ENCODE measurements at regions not wholly inside any gene's neighbourhood (a gene's known extent, or its start where the extent isn't known, plus 50 kb on each side); places are given as distances from the start of the nearest gene placed in this dataset.

DNA sequence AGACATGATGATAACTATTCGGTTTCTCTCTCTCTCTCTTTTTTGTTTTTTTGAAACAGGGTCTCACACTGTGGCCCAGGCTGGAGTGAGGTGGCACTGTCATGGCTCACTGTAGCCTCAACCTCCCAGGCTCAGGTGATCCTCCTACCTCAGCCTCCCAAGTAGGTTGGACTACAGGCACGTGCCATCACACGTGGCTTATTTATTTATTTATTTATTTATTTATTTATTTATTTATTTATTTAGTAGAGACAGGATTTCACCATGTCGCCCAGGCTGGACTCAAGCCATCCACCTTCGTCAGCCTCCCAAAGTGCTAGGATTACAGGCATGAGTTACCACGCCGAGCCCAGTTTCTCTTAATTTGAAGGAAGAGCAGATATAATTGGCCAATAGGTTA is 427.9 kb upstream of the JAG1 start:
- DNase-seq, result no peak

DNA sequence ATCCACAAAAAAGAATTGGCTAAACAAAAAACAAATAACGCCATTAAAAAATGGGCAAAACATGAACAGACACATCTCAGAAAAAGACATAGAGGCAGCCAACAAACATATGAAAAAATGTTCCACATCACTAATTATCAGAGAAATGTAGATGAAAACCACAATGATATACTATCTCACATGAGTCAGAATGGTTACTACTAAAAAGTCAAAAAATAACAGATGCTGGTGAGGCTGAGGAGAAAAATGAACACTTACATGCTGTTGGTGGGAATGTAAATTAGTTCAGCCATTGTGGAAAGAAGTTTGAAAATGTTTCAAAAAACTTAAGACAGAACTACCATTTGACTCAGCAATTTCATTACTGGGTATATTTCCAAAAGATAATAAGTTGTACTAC is 430.1 kb upstream of the JAG1 start:
- DNase-seq, result no peak

DNA sequence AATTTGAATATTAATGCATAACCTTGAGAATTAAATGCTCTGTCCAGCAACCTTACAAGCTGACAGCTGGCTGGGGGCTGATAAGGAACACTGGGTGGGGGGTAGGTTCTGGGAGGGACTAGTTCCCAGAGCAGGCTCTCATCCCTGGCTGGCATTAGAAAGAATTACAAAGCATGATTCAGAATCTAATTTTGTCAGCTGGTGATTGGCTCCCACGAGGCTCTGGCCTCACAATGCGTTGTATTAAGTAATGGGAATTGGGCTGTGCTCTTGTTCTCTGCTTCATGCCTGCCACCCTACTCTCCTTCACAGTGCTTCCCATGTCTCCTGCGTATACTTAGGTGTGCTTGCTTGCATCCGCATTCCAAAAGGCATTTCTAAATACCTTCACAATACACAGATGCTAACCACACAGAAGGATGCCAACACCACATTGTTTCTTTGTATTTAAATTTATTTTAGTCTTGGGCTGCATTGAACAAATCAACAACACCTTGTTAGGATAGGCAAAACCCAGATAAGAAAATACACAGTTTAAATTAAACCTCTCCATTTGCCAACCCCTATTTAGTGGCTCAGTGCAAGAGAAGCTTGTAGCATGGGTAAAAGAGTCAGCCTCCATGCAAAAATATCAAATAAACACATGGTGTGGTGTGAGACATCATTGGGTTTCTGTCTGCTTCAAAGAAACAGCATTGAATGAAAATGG is 434.5 kb upstream of the JAG1 start:
- no peak for DNase-seq

DNA sequence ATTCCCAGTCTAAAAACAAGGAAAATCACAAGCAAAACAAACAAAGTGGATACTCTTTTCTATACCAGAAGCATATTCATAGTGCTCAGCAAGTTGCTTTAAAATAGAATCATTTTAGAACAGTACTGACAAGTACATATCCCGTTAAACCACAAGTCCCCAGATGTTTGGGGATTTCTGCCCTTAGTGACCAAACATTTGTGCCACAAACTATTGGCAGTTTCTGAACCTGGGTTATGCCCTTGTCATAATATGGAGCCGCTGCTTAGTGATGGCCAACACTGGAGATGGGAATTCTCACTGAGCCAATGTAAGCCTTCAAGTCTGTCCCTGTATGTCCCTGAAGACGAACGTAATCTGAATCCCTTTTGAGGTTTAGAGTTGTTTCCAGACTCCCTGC is 436.7 kb upstream of the JAG1 start:
- no peak for DNase-seq

DNA sequence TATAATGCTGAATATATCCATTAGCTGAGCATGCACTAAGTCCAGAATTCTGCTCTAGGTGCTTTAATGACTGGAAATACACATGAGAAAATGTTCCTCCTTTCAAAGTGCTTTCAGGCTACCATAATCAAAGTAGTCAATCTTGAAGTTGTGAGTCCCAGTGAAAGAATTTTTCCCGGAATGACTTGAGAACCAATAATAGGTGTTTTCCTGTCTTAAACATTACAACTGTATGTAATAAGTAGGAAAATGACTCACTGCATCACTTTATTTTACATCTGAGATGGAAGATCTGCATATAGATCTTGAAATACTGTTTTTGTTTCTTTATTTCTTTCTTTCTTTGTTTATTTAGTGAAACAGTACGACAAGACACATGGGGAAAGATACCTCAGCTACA is 437.4 kb upstream of the JAG1 start:
- no peak for DNase-seq

DNA sequence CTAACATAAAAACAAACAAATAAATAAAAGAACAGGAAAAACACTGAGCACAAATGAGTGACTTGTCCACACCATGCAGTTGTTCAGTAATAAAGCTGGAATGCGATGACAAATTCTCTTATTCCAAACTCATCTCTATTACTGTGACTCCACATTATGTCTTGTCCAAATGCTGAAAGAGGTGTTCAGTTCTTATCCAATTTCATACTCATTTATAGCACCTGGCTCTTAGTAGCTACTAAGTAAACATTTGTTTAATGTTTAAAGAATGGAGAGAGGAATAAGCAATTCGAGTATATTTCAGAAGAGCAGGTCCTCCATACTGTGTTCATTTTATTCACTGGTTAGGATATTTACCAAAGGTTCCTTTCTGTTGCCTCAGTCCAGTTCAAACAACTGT is 439.0 kb upstream of the JAG1 start:
- no peak for DNase-seq

DNA sequence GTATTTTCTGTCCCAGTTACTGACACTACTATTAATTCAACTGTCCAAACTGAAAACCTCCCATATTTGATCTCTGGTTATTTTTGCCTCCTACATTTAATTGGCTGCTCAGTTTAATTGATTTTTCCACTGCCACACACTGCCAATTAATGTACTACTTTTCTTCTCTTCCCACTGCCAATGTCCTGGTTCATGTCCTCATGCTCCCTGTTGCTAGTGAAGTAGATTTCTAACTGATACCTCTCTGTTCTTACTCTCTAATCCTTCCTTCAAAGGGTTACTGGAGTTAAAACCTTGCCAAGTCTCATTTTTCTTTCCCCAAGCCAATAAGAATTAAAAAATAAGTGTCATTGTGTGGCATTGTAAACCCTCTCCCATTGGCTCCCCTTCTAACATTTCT is 440.6 kb upstream of the JAG1 start:
- no peak for DNase-seq

DNA sequence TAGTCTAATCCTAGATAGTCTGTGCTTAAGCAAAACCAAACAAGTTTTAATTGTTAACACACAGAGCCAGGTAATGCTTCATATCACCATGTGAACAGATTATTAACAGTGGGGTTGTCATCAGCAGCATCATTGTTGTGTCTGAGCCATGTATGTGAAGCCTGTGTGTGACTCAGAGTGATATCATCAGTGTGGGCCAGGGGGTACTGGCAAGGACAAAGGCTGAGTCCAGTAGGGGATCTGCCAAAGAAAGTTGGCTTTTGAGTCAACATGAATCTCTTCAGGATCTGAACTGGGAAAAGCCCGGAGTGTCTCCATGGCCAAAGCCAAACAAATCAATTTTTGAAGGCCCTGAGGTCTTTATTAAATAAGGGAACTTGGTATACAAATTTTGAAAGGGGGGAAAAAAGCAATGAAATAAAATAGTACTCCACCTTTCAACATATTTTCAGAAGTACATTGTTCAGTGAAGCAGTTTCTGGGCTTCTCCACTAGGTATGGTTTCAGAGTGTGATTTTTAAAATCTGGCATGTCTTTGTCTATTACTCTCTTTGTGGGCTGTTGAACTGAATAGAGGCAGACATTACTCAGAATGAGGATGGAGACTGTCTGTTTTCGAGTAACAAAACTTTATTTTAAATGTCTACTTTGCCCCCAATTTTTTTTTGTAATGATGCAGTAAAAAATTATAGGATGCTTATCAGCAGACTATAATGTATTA is 444.2 kb upstream of the JAG1 start:
- peak; percentile 90 for DNase-seq

DNA sequence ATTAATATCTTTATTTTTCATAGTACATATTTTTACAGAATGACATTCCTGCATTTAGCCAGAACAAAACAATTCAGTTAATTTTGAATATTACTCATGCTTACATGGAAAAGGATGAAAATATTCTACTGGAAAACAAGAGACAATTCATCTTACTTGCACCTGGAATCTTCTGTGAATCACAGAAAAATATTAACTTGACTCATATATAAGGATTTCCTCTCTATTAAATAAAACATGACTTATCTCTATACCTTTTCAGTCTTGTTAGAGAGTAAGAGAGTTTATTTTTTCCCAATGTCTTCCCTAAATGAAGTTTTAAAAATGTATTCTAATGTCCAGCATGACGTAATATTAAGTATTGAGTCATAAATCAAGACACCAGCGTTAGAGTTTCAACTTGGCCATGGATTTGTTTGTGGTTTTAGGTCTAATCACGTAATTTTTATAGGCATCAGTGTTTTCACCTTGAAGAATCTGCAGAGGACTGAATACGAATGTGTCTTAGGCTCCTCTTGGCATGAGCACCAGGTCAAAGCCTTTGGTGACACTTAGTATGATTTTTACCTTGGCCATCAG is 445.1 kb upstream of the JAG1 start:
- no peak for DNase-seq

DNA sequence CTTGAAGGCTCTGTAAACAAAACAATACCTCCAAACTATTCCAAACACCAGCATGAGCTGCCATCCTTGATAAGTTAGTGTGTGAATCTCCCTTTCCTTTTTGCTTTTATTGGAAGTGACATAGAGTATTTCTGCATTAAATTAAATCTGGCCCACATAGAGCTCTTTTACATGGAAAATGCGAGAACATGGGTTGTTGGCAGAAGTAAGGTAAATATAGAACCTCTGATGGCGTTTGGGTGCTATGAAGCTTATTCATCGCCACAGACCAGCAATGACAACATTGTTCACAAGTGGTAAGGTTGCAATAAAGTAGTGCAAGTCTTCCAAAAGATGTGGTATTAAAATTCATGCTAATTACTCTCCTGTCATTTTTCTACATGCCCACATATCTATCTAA is 445.8 kb upstream of the JAG1 start:
- DNase-seq, result no peak

DNA sequence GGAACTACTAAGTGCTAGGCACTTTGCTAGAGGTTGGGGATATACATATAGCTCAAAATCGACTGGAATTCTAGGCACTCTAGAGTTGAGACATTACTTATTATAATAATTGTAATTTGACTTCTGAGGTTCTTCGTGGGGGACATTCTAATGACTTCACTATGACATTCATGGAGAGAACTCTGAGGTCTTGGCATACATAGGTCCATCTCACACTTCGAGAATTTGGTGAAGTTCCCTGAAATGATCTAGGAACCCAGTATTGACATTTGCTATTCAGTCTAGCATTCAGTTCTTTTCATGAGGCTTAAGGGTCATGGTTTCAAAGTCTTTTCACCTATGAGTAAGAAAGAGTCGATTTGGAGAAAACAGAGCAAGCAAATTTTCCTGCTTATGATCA is 446.6 kb upstream of the JAG1 start:
- DNase-seq, result no peak

DNA sequence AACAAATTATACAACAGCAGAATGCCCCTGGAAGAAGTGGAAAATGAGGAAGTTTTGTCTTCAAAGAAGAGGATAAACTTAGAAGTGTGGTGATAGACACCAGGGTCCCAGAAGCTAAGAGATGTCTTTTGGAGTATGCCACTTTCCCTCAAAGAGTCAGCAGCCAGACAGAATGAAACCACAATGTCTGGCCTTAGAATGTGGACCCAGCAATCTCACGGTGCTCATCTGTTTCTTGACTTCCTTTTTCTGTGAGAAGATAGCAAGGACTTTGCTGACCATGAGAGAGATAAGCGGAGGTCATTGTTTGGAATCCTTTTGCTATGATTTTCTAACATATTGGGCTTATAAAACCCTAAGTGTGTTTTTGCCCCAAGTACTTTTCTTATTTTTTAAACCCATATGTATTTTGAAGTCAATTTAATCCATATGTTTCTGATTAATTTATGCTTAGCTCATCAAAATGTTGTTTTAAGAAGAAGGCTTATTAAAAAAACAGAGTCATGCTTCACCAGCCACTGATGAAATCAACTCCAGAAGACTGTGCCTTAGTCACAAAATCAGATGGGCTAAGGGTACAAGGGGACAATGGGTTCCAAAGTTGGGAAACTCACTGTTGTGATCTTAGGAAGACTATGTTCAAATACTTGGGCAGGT is 451.2 kb upstream of the JAG1 start:
- DNase-seq, result no peak

DNA sequence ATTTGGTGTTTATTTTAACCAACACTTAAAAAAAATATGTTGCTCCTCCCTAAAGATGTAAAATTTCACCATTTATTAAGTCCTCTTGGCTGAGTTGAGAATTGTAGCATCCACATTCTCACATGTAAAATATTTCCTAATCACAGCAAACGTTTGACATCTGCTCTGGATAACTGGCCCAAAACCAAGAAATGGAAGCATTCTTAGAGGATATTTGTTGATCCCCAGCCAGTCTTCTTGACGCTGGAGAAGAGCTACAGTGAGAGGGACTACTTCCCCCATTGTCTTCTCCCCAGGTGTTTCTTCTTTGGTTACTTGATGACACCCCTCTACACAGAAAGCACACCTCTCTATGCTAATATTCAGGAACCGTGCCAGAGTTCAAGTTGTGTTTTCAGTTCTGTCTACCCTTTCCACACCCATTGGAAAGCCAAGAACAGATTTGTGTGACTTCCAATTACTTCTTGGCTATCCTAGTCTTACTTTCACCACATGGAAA is 454.5 kb upstream of the JAG1 start:
- no peak for DNase-seq

DNA sequence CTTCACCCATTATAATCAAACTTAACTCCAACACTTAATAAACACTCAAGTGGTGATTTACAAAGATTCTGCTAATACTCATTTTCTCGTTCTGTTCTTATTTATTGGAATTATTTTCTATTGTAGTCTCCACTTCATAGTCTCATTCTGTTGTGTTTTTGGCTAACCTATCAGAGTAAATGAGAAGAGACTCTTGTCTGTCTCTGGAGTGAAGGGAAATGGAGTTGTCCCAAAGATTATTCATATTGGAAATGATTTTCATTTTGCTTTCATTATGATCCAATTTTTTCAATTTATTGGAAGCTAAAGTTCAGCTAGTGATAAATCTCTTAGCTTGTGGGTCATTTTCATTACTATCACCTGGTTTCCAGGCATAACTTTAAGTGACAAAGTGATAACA is 454.9 kb upstream of the JAG1 start:
- no peak for DNase-seq

DNA sequence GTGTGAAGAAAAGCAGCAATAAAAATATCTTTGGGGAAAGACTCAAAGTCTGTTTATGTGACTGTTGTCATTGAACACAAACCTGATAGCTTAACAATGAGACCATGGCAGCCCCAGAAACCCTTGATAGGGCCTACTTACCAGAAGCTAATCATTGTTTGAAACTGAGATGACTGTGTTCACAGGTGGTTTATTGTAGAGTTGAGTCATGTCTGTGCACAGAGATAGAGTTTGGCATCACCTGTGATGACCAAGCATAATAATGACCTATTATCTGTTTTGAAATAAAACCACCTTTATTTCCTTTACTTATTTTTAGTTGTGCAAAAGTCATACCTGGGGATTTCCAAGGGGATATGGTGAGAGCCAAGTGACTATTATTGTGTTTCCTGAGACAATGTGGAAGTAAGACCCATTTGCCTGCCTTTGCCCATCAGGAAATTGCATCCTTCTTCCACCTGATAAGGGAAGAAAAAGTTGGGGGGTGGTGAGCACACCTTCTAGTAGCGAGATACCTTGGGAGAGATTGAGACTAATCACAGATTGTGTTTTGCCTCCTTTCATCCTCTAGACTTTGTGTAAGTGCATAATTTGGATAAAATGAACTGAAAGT is 456.9 kb upstream of the JAG1 start:
- DNase-seq, result peak; percentile 27

DNA sequence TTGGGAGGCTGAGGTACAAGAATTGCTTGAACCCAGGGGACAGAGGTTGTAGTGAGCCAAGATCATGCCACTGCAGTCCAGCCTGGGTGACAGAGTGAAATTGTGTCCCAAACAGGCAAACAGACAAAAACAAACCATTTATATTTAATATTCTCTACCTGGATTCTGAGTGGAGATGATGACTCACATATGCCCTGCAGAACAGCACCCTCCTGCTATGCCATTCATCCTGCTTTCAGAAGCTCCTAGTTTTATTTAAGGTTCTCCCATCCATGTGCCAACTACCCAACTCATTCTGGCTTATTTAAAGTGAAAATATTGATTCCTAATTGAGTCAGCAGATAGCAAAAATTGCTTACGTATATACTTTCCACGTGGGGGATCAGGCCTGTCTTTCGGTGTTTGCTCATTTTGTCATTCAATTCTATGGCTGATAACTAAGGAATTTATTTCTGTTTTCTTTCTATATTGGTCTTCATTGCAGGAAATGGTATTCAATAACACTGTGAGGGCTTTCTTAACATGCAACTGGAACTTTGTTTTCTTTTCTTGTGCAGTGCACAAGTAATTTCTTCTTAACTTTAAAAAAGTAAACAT is 459.1 kb upstream of the JAG1 start:
- no peak for DNase-seq

DNA sequence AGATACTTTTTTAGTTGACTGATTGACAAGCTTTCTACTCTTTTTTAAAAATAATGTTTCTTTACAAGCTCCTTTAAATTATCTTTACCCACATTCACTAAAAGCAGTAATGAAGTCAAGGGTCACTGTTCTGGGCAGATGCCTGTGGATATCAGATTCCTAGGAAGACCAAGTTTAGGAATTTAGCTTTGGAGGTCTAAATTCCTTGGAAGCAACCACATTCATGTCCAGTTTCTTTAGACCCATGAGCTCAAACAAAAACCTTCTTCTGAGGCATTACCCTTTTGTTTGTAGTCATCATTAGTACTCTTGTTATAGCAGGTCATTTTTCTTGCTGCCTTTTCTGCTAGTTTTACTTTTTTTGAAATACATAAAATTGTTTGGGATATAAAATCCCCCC is 462.9 kb upstream of the JAG1 start:
- peak; percentile 51 for DNase-seq

DNA sequence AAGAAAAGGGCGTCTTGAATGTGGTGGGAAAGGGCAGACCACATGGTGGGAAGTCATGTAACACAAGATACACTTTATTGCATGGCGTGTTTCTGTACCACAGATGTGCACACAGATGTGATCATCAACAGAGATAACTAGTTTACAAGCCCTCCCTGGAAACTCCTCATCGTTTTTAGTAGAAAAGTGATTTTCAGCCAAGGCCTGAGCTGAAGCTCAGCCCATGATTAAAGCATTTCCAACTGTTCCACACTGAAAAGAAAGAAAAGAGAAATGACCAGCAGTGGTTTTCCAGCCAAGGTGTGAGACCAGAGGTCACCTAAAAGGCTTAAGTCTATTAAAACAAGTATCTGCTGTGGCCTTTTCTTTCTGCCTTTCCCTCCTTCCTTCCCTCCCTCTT is 463.9 kb upstream of the JAG1 start:
- no peak for DNase-seq

DNA sequence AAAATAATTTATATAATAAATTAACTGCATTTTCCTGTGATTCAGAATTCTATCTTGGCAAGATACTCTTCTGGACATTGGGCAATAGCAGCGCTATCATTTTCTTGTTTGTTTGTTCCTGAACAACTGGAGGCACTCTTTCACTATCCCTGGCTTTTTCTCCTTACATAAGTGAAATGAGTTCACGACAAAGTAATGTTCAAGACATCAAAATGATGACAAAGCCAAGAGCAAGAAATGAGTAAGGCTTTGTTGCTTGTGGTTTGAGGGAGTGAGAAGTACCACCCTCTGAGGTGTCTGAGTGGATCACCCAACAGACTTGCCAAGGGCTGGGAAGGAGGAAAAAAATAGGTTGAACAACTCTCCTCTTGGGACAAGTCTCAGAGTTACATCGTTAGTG is 466.6 kb upstream of the JAG1 start:
- peak; percentile 87 for DNase-seq

DNA sequence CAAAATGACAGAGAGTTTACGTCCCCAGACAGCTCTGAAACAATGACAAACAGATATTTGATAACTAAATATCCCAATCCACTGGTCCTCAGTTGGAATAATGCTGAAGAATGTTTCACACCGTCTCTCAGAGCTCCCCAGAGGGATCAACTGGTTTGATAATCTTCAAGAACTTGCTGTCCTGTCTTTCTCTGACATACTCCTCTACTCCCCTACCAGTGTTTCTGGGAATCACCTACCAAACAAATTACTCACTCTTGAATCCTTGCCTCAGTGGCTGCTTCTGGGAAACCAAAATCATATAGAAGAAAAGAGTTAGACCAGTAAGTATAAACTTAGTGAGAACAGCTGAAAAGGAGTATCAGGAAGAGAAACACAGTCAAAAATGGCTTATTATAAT is 469.7 kb upstream of the JAG1 start:
- DNase-seq, result no peak

DNA sequence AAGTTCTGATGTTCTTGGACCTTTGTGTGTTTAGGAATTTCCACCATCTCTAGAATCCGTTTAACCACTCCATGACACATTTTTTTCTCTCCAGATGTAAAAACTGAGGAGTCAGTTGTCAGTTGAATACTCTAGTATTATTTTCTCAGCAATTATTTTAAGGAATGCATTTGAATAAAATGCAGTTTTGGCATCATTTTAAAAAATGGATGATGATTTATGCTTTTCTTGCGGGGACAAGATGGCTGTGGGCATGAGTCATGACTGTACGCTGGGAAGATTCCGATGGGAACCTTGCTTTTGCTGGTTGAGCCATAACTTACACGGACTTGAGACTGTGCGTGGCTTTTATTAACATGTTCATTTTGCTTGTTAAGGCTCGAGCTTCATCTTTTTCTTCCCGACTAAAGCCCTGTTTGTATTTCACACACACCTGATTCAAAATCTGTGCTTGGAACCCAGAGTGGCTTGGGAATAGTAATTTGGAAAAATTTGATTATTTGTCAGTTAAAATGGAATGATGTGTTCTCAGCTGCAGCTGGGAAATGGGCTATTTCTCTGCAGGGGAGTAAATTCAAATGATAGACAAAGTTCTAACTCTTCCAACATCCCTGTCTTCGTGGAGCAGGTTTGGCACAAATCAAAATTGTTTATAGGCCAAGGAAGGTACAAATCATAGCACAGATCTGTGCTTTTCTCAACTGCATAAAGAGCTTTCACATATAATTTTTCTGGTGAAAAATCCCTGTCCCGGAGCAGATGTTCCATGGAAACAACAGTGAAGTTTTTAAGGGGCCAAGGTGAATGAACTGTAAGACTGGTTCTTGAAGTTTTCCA is 470.5 kb upstream of the JAG1 start:
- DNase-seq, result no peak

DNA sequence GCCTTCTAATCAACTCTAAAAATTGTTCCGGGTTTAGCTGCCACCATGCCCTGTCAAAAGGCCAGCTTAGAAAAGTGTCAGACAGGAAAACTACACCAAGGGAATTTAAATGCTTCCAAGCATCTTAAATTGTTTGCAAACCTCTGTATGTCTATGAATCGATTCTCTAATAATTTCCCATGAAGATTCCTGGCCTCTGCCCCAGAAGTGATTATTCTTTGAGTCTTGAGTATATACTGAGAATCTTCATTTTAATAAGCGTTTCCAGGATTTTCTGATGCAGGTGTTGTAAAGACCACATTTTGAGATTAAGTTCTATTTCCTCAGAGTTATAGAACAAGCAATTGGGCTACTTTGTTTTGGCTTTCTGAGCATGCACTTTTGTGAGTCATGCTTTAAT is 471.8 kb upstream of the JAG1 start:
- DNase-seq, result no peak
